Activated naive CD4-positive, alpha-beta T cell treated with anti-CD3 and anti-CD28 coated beads, Interleukin-2, amount 50 U/mL, for 24 hours (primary cell): ENCODE measurements at regions not wholly inside any gene's neighbourhood (a gene's known extent, or its start where the extent isn't known, plus 50 kb on each side); places are given as distances from the start of the nearest gene placed in this dataset.

Experiments used
- H3K27ac Mint-ChIP-seq: one replicate; pipeline ENCODE4 v1.8.0; 2021; ENCODE audit warnings: mild to moderate bottlenecking, mixed read lengths
- H3K27me3 Mint-ChIP-seq: one replicate; pipeline ENCODE4 v1.8.0; 2021; ENCODE audit warnings: mixed read lengths
- H3K36me3 Mint-ChIP-seq: one replicate; pipeline ENCODE4 v1.8.0; 2021; ENCODE audit warnings: mixed read lengths
- H3K4me1 Mint-ChIP-seq: one replicate; pipeline ENCODE4 v1.8.0; 2021; ENCODE audit warnings: mixed read lengths
- H3K4me3 Mint-ChIP-seq: one replicate; pipeline ENCODE4 v1.8.0; 2021; ENCODE audit warnings: mild to moderate bottlenecking, mixed read lengths
- H3K9me3 Mint-ChIP-seq: one replicate; pipeline ENCODE4 v1.8.0; 2021; ENCODE audit warnings: mixed read lengths

- no peaks in the 10 kb centered on the region for H3K9me3 Mint-ChIP-seq
Observed at GRCh38 chr3:41053220-41053619, 146.1 kb upstream of the CTNNB1 start.

DNA sequence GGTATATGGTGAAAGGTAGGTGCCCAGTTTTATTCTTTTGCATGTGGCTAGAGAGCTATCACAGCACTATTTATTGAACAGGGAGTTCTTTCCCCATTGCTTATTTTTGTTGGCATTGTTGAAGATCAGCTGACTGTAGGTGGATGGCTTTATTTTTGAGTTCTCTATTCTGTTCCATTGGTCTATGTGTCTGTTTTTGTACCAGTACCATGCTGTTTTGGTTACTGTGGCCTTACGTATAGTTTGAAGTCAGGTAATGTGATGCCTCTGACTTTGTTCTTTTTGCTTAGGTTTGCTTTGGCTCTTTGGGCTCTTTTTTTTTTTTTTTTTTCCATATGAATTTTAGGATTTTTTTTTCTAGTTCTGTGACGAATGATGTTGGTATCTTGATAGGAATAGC lies 139.2 kb upstream of the CTNNB1 start:
- no peaks in the 10 kb centered on the region for H3K4me1 Mint-ChIP-seq
- H3K4me3 Mint-ChIP-seq = no peak overlapping the region
- no peak overlapping the region for H3K27ac Mint-ChIP-seq
- no peaks in the 10 kb centered on the region for H3K36me3 Mint-ChIP-seq
- H3K27me3 Mint-ChIP-seq = peaks cover 1% of the 10 kb centered on the region
- H3K9me3 Mint-ChIP-seq = no peaks in the 10 kb centered on the region

More at GRCh38 chr3:41053220-41053619, 146.1 kb upstream of the CTNNB1 start:
- no peaks in the 10 kb centered on the region for H3K4me1 Mint-ChIP-seq
- H3K4me3 Mint-ChIP-seq = no peak overlapping the region
- H3K27ac Mint-ChIP-seq = no peak overlapping the region
- H3K36me3 Mint-ChIP-seq = no peaks in the 10 kb centered on the region
- no peaks in the 10 kb centered on the region for H3K27me3 Mint-ChIP-seq

GRCh38 chr3:41064070-41064469 lies 135.2 kb upstream of the CTNNB1 start:
- H3K4me1 Mint-ChIP-seq = no peaks in the 10 kb centered on the region
- H3K9me3 Mint-ChIP-seq = no peaks in the 10 kb centered on the region
- no peak overlapping the region for H3K27ac Mint-ChIP-seq
- peaks cover 1% of the 10 kb centered on the region for H3K27me3 Mint-ChIP-seq
- no peak overlapping the region for H3K4me3 Mint-ChIP-seq
- no peaks in the 10 kb centered on the region for H3K36me3 Mint-ChIP-seq

- Mint-ChIP-seq H3K4me3 (no peak overlapping the region), H3K27me3 (peaks cover 1% of the 10 kb centered on the region), H3K27ac (no peak overlapping the region), H3K4me1 (no peaks in the 10 kb centered on the region), H3K9me3 (no peaks in the 10 kb centered on the region), H3K36me3 (no peaks in the 10 kb centered on the region)
Observed at GRCh38 chr3:41064526-41064925, 134.8 kb upstream of the CTNNB1 start.

GRCh38 chr3:41065340-41065739 lies 134.0 kb upstream of the CTNNB1 start:
- Mint-ChIP-seq H3K27ac (no peak overlapping the region), H3K36me3 (no peaks in the 10 kb centered on the region), H3K4me1 (no peaks in the 10 kb centered on the region), H3K27me3 (peaks cover 1% of the 10 kb centered on the region), H3K9me3 (no peaks in the 10 kb centered on the region), H3K4me3 (no peak overlapping the region)

- H3K36me3 Mint-ChIP-seq = no peaks in the 10 kb centered on the region
- no peaks in the 10 kb centered on the region for H3K27me3 Mint-ChIP-seq
- no peaks in the 10 kb centered on the region for H3K4me1 Mint-ChIP-seq
- H3K4me3 Mint-ChIP-seq = no peak overlapping the region
- H3K27ac Mint-ChIP-seq = no peak overlapping the region
- no peaks in the 10 kb centered on the region for H3K9me3 Mint-ChIP-seq
Observed at GRCh38 chr3:41073190-41073589, 126.1 kb upstream of the CTNNB1 start.

- no peak overlapping the region for H3K27ac Mint-ChIP-seq
- no peaks in the 10 kb centered on the region for H3K9me3 Mint-ChIP-seq
- no peaks in the 10 kb centered on the region for H3K4me1 Mint-ChIP-seq
- H3K27me3 Mint-ChIP-seq = no peaks in the 10 kb centered on the region
- no peaks in the 10 kb centered on the region for H3K36me3 Mint-ChIP-seq
- H3K4me3 Mint-ChIP-seq = no peak overlapping the region
Observed at GRCh38 chr3:41075975-41076374, 123.3 kb upstream of the CTNNB1 start.

- H3K4me1 Mint-ChIP-seq = no peaks in the 10 kb centered on the region
- H3K36me3 Mint-ChIP-seq = no peaks in the 10 kb centered on the region
- no peaks in the 10 kb centered on the region for H3K9me3 Mint-ChIP-seq
Observed at GRCh38 chr3:41076399-41076798, 122.9 kb upstream of the CTNNB1 start.

DNA sequence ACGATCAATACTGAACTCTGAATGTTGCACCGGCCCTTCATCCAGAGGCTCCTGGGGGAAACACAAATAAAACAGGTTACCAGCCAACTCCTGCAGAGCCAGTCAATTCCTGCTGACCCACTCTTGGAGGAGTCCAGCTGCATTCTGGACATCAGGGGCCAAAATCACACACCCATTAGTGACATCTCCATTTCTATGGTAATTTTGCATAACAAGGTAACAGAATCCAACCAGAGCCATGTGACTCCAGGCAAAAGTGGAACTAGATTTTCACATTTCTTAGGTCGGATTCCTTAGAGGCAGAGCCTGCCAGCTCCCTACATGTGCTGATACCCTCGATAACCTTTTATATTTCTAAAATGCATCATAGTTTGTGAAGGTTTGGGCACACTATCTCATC lies 119.2 kb upstream of the CTNNB1 start:
- Mint-ChIP-seq H3K4me3 (no peak overlapping the region), H3K9me3 (no peaks in the 10 kb centered on the region), H3K27ac (no peak overlapping the region), H3K27me3 (no peaks in the 10 kb centered on the region), H3K4me1 (no peaks in the 10 kb centered on the region), H3K36me3 (no peaks in the 10 kb centered on the region)

More at GRCh38 chr3:41076399-41076798, 122.9 kb upstream of the CTNNB1 start:
- no peaks in the 10 kb centered on the region for H3K27me3 Mint-ChIP-seq
- H3K27ac Mint-ChIP-seq = no peak overlapping the region
- H3K4me3 Mint-ChIP-seq = no peak overlapping the region

DNA sequence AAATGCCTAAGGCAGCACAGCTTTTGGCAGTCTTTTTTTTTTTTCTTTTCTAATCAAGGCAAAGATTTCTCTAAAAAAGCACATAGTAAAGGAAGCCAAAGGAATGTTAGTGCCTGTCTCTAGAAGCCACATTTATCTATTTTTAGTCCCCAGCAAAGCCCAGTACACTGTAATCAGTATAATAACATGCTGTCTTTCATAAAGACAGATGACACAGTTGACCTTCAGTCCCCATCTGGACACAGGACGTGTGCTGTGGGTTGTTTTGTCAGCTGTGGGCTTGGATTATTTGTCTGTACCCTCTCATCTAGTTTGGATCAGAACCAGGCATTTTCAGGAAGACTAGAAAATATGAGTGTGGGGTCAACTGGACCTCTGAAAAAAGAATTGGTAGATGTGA lies 110.4 kb upstream of the CTNNB1 start:
- no peaks in the 10 kb centered on the region for H3K36me3 Mint-ChIP-seq
- H3K4me1 Mint-ChIP-seq = no peaks in the 10 kb centered on the region
- no peak overlapping the region for H3K27ac Mint-ChIP-seq
- H3K9me3 Mint-ChIP-seq = no peaks in the 10 kb centered on the region
- H3K27me3 Mint-ChIP-seq = no peaks in the 10 kb centered on the region
- no peak overlapping the region for H3K4me3 Mint-ChIP-seq

GRCh38 chr3:41089566-41089965 lies 109.7 kb upstream of the CTNNB1 start:
- Mint-ChIP-seq H3K4me3 (no peak overlapping the region), H3K36me3 (no peaks in the 10 kb centered on the region), H3K4me1 (no peaks in the 10 kb centered on the region)

DNA sequence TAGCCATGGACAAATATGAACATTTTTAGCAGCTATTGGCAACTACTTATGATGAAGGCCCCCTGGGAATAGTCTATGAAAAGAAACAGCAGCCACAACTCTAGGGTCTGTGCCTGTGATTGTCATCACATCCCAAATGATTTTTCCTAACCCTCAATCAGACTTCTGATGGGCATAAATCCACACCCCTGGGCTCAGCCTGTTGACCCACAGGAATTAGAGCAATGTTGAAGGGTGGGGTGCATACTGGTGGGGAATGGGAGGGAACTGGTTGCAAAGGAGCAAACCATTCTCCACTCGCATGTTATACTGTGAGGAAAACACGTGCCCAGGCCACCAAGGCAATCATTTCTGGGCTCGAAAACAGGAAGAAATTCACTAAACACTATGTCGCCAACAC lies 106.5 kb upstream of the CTNNB1 start:
- Mint-ChIP-seq H3K36me3 (no peaks in the 10 kb centered on the region), H3K4me3 (no peak overlapping the region), H3K27me3 (no peaks in the 10 kb centered on the region), H3K9me3 (no peaks in the 10 kb centered on the region), H3K27ac (no peak overlapping the region), H3K4me1 (no peaks in the 10 kb centered on the region)

More at GRCh38 chr3:41089566-41089965, 109.7 kb upstream of the CTNNB1 start:
- Mint-ChIP-seq H3K27me3 (no peaks in the 10 kb centered on the region), H3K9me3 (no peaks in the 10 kb centered on the region), H3K27ac (no peak overlapping the region)

- Mint-ChIP-seq H3K27me3 (no peaks in the 10 kb centered on the region), H3K4me1 (no peaks in the 10 kb centered on the region), H3K4me3 (no peak overlapping the region), H3K36me3 (no peaks in the 10 kb centered on the region), H3K9me3 (no peaks in the 10 kb centered on the region), H3K27ac (no peak overlapping the region)
Observed at GRCh38 chr3:41093476-41093875, 105.8 kb upstream of the CTNNB1 start.

DNA sequence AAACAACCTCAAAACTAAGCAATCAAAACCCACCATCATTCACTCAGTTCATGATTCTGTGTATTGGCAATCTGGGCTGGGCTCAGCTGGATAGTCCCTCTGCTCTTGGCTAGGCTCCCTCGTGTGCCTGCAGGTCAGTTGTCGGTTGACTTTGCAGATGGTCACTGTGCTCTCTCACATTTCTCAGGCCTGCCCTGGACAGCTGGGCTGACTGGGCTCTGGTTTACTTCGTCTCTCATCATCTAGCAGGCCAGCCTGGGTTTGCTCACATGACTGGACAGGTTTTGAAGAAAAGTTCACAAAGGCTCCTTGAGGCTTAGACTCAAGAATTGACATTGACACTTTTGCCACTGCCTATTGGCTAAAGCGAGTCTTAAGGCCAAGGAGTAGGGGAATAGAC lies 105.0 kb upstream of the CTNNB1 start:
- Mint-ChIP-seq H3K4me3 (no peak overlapping the region), H3K9me3 (no peaks in the 10 kb centered on the region), H3K36me3 (no peaks in the 10 kb centered on the region), H3K27me3 (no peaks in the 10 kb centered on the region), H3K27ac (no peak overlapping the region), H3K4me1 (no peaks in the 10 kb centered on the region)

DNA sequence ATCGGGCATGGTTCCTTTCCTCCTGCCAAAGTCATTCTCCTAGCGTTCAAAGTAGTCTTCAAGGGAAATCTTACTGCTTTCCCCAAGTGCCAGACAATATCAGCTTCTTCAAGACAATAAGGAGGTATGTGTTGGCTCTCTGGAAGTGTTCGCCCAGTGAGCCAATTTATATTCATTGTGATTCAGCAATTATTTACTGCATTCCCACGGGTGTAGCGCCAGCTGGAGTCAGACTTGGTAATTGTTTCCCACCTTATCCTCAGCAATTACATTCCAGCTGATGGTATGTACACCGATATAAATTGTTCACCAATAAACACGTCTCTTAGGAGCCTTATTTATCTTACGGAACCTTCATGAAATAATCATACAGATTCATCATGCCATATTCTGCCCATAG lies 103.6 kb upstream of the CTNNB1 start:
- no peaks in the 10 kb centered on the region for H3K9me3 Mint-ChIP-seq
- H3K4me1 Mint-ChIP-seq = no peaks in the 10 kb centered on the region
- no peak overlapping the region for H3K27ac Mint-ChIP-seq
- H3K36me3 Mint-ChIP-seq = no peaks in the 10 kb centered on the region
- H3K4me3 Mint-ChIP-seq = no peak overlapping the region
- no peaks in the 10 kb centered on the region for H3K27me3 Mint-ChIP-seq

DNA sequence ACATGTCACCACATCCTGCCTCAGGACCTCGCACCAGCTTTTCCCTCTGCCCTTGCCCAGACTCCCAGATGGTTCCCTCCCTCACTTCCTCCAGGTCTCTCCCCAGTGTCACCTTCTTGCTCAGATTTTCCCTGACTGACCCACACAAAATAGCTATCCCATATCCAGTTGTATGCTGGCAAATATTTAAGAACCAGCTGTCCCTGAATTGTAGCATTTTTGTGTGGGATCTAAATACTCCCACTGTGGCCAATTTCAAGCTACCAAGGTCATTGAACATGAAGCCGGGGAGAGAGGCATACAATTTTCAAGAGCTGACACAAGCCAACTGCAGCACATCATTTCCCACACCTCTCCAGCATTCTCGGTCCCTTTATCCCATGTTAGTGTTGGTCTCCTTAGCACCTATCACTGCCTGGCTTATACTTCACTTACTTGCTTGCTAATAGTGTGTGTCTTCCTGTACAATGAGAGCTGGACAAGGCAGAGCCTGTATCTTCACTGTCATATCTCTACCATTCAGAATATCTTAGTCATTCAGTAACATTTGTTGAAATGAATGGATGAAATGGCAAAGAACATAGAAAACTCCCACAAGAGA lies 101.3 kb upstream of the CTNNB1 start:
- H3K4me1 Mint-ChIP-seq = no peaks in the 10 kb centered on the region
- no peak overlapping the region for H3K27ac Mint-ChIP-seq
- H3K9me3 Mint-ChIP-seq = no peaks in the 10 kb centered on the region
- no peaks in the 10 kb centered on the region for H3K27me3 Mint-ChIP-seq
- no peaks in the 10 kb centered on the region for H3K36me3 Mint-ChIP-seq
- no peak overlapping the region for H3K4me3 Mint-ChIP-seq

- Mint-ChIP-seq H3K36me3 (no peaks in the 10 kb centered on the region), H3K27me3 (no peaks in the 10 kb centered on the region), H3K9me3 (no peaks in the 10 kb centered on the region), H3K4me1 (no peaks in the 10 kb centered on the region), H3K4me3 (no peak overlapping the region), H3K27ac (no peak overlapping the region)
Observed at GRCh38 chr3:41101231-41101630, 98.1 kb upstream of the CTNNB1 start.
